Activated CD8-positive, alpha-beta memory T cell treated with anti-CD3 and anti-CD28 coated beads, Interleukin-2, amount 10 ng/mL, durations not matched to agents 7 days and 5 days (primary cell): ENCODE measurements at regions not wholly inside any gene's neighbourhood (a gene's known extent, or its start where the extent isn't known, plus 50 kb on each side); places are given as distances from the start of the nearest gene placed in this dataset.

Source experiments
- ATAC-seq: fragments of 150-1000 bp; cut with Tn5 transposase; one replicate; pipeline ENCODE4 v1.10.0; 2021; ENCODE audit warnings: moderate library complexity
- CTCF ChIA-PET: fragments of 350-600 bp; sonication (Branson Sonifier 250); formaldehyde crosslinking; loops from one replicate; lab custom pipeline; 2021; ENCODE audit warnings: antibody characterized with exemption; lab: Charles Lee
- DNase-seq: peaks from one replicate; pipeline ENCODE4 v3.0.0-alpha.2; 2020
- H3K27ac Mint-ChIP-seq: one replicate; pipeline ENCODE4 v1.8.0; 2021; ENCODE audit warnings: mild to moderate bottlenecking, mixed read lengths
- H3K27me3 Mint-ChIP-seq: one replicate; pipeline ENCODE4 v1.8.0; 2021; ENCODE audit warnings: mixed read lengths
- H3K36me3 Mint-ChIP-seq: one replicate; pipeline ENCODE4 v1.8.0; 2021; ENCODE audit warnings: mild to moderate bottlenecking, mixed read lengths
- H3K4me1 Mint-ChIP-seq: one replicate; pipeline ENCODE4 v1.8.0; 2021; ENCODE audit warnings: mixed read lengths
- H3K4me3 Mint-ChIP-seq: one replicate; pipeline ENCODE4 v1.8.0; 2021; ENCODE audit warnings: mild to moderate bottlenecking, moderate library complexity, mixed read lengths
- H3K9me3 Mint-ChIP-seq: one replicate; pipeline ENCODE4 v1.8.0; 2022; ENCODE audit warnings: low read depth, mixed read lengths

DNA sequence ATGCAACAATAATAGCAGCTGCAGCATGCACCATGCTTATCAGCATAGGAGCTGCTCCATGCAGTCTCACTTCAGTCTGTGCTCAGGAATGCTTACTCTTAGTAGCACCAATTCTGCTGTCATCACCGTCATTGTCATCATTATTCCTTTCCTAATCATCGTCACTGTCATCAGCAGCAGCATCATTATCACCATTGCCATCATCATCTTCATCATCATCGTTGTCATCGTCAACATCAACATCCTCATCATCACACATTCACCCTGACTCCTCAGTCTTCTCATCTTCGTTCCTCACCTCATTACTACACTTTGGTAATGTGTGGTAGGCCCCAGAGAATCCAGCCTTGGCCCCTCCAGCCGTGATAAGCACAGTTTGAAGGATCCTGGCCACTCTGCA, 545.0 kb downstream of the TNS3 start:
- H3K4me1 Mint-ChIP-seq = no peaks in the 10 kb centered on the region

GRCh38 chr7:47035522-47035921, 546.4 kb downstream of the TNS3 start:
- no peak overlapping the region for H3K4me3 Mint-ChIP-seq

More for the DNA sequence above, 545.0 kb downstream of the TNS3 start:
- ATAC-seq (no peak), DNase-seq (no peak)
- Mint-ChIP-seq H3K4me3 (no peak overlapping the region), H3K9me3 (peaks cover 4% of the 10 kb centered on the region), H3K27me3 (no peaks in the 10 kb centered on the region), H3K27ac (no peak overlapping the region), H3K36me3 (no peaks in the 10 kb centered on the region)
- CTCF ChIA-PET = no interaction called here

DNA sequence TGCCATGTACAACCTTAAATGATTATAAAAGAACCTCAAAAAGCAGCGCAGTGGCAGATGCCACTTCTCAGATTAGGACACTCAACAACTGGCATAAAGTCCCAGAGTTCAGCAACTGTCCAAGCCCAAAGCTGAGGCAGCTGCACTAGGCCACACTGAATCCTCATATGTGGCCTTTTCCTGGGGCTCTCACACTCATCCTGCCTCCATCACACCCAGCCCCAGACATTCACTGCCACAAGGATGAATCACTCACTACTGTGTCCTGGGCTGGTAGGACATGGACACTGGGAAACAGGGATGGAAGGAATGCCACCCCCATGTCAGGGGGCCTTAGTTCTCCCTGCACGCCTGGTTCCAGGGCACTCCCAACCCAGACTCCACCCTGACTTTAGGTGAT, 547.7 kb downstream of the TNS3 start:
- no peak for DNase-seq
- ATAC-seq = no peak
- Mint-ChIP-seq H3K4me1 (no peaks in the 10 kb centered on the region), H3K9me3 (peaks cover 4% of the 10 kb centered on the region), H3K4me3 (no peak overlapping the region), H3K27ac (no peak overlapping the region), H3K36me3 (no peaks in the 10 kb centered on the region), H3K27me3 (no peaks in the 10 kb centered on the region)
- CTCF ChIA-PET = no interaction called here

More at GRCh38 chr7:47035522-47035921, 546.4 kb downstream of the TNS3 start:
- DNase-seq (no peak), ATAC-seq (no peak)
- Mint-ChIP-seq H3K27ac (no peak overlapping the region), H3K4me1 (no peaks in the 10 kb centered on the region), H3K36me3 (no peaks in the 10 kb centered on the region), H3K27me3 (no peaks in the 10 kb centered on the region), H3K9me3 (peaks cover 4% of the 10 kb centered on the region)
- CTCF ChIA-PET = no interaction called here

DNA sequence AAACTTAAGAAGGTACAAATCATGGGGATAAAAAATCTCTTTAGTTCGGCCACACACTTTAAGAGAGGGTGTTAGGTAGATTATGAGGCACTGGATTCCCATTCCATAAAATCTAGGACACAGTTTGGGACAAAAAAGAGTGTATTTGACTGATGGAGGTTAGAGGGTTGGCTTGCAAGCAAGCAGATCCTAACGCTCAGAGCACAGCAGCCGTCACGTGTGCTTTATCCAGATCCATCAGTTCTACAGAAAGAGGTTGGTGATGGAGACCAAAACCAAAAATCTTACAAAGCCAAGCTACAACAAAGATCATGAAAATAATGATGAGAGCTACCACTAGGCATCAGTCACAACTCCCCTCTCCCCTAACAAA, 549.4 kb downstream of the TNS3 start:
- no peak for ATAC-seq

GRCh38 chr7:47031786-47032535, 550.0 kb downstream of the TNS3 start:
- Mint-ChIP-seq H3K4me3 (no peak overlapping the region), H3K4me1 (no peaks in the 10 kb centered on the region), H3K9me3 (peaks cover 1% of the 10 kb centered on the region), H3K27ac (no peak overlapping the region), H3K27me3 (no peaks in the 10 kb centered on the region), H3K36me3 (no peaks in the 10 kb centered on the region)
- ATAC-seq (no peak), DNase-seq (no peak)
- CTCF ChIA-PET = no interaction called here

More for the DNA sequence above, 549.4 kb downstream of the TNS3 start:
- H3K4me3 Mint-ChIP-seq = no peak overlapping the region
- H3K4me1 Mint-ChIP-seq = no peaks in the 10 kb centered on the region
- H3K27ac Mint-ChIP-seq = no peak overlapping the region
- no peaks in the 10 kb centered on the region for H3K27me3 Mint-ChIP-seq
- DNase-seq = no peak
- CTCF ChIA-PET = no interaction called here
- no peaks in the 10 kb centered on the region for H3K36me3 Mint-ChIP-seq
- peaks cover 1% of the 10 kb centered on the region for H3K9me3 Mint-ChIP-seq

GRCh38 chr7:47028284-47028683, 553.6 kb downstream of the TNS3 start:
- H3K27me3 Mint-ChIP-seq = no peaks in the 10 kb centered on the region
- no peaks in the 10 kb centered on the region for H3K9me3 Mint-ChIP-seq
- no peaks in the 10 kb centered on the region for H3K4me1 Mint-ChIP-seq
- H3K4me3 Mint-ChIP-seq = no peak overlapping the region
- DNase-seq (no peak), ATAC-seq (no peak)
- no peaks in the 10 kb centered on the region for H3K36me3 Mint-ChIP-seq
- CTCF ChIA-PET = no interaction called here
- H3K27ac Mint-ChIP-seq = no peak overlapping the region

DNA sequence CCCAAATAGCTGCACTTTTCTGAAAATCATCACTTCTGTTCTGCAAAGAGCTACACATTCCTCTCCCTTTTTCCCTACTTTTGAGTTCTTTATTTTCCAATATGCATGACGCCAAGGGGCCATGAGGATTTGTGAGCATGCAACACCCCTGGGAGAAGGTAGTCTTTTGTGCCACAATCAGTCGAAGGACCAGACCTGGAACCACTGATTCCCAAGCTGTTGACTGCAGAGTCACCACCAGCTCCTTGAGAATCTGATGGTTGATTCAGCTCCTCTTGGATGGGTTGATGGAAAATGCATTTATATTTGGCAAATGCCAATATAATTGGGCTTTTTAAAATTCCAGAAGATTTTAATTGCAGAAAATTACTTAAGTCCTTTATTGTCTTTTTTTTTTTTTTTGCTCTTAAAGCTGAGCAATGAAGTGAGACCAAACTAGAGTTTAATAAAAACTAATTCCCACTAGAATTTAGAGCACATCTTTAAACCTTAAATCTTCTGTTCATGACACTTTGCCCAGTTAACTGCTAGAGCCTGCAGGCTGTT, 554.1 kb downstream of the TNS3 start:
- no peaks in the 10 kb centered on the region for H3K9me3 Mint-ChIP-seq
- no peaks in the 10 kb centered on the region for H3K36me3 Mint-ChIP-seq
- no peak overlapping the region for H3K27ac Mint-ChIP-seq
- DNase-seq (no peak), ATAC-seq (no peak)
- H3K4me3 Mint-ChIP-seq = no peak overlapping the region
- CTCF ChIA-PET = no interaction called here
- H3K4me1 Mint-ChIP-seq = no peaks in the 10 kb centered on the region
- no peaks in the 10 kb centered on the region for H3K27me3 Mint-ChIP-seq

GRCh38 chr7:47026780-47027361, 555.0 kb downstream of the TNS3 start:
- Mint-ChIP-seq H3K9me3 (no peaks in the 10 kb centered on the region), H3K36me3 (no peaks in the 10 kb centered on the region), H3K27me3 (no peaks in the 10 kb centered on the region), H3K27ac (no peak overlapping the region), H3K4me1 (no peaks in the 10 kb centered on the region), H3K4me3 (no peak overlapping the region)
- CTCF ChIA-PET = no interaction called here
- DNase-seq = no peak
- no peak for ATAC-seq

- Mint-ChIP-seq H3K27ac (no peak overlapping the region), H3K36me3 (no peaks in the 10 kb centered on the region), H3K4me3 (no peak overlapping the region), H3K27me3 (no peaks in the 10 kb centered on the region), H3K9me3 (no peaks in the 10 kb centered on the region), H3K4me1 (no peaks in the 10 kb centered on the region)
- CTCF ChIA-PET = no interaction called here
- DNase-seq = no peak
- ATAC-seq = no peak
Observed at GRCh38 chr7:47024991-47025390, 556.9 kb downstream of the TNS3 start.

DNA sequence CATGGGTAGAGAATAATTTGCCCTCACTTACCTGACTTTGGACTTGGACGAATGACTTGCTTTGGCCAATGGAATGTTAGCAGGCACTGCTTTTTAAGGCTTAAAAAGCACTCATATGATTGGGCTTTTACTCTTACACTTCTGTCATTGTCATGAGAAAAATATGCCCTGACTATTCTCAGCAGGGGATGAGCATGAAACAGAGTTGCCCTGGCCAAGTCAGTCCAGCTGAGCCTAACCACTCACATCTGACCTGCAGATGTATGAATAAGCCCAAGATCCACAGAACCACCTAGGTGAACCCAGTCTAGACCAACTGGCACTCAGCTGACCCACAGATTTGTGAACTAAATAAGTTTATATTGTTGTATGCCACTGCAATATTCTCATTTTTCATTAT, 573.5 kb downstream of the TNS3 start:
- no peak overlapping the region for H3K27ac Mint-ChIP-seq
- ATAC-seq (no peak), DNase-seq (no peak)
- no peaks in the 10 kb centered on the region for H3K4me1 Mint-ChIP-seq
- no peaks in the 10 kb centered on the region for H3K36me3 Mint-ChIP-seq
- H3K9me3 Mint-ChIP-seq = peaks cover 9% of the 10 kb centered on the region
- H3K27me3 Mint-ChIP-seq = no peaks in the 10 kb centered on the region
- CTCF ChIA-PET = no interaction called here
- no peak overlapping the region for H3K4me3 Mint-ChIP-seq

DNA sequence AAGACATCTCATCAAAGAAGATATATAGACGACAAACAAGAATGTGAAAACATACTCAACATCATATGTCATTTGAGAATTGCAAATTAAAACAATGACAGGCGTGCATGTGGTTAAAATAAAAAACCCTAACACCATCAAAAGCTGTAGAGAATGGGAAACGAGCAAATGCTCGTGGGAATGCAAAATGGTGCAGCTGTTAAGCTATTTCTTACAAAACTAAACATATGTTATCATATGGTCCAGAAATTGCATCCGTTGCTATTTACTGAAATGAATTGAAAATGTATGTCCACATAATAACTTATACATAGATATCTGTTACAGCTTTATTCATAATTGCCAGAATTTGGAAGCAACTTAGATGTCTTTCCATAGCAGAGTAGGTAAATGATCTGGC, 574.4 kb downstream of the TNS3 start:
- Mint-ChIP-seq H3K36me3 (no peaks in the 10 kb centered on the region), H3K4me1 (no peaks in the 10 kb centered on the region), H3K9me3 (peaks cover 9% of the 10 kb centered on the region), H3K4me3 (no peak overlapping the region), H3K27me3 (no peaks in the 10 kb centered on the region), H3K27ac (no peak overlapping the region)
- CTCF ChIA-PET = no interaction called here
- DNase-seq (no peak), ATAC-seq (no peak)

DNA sequence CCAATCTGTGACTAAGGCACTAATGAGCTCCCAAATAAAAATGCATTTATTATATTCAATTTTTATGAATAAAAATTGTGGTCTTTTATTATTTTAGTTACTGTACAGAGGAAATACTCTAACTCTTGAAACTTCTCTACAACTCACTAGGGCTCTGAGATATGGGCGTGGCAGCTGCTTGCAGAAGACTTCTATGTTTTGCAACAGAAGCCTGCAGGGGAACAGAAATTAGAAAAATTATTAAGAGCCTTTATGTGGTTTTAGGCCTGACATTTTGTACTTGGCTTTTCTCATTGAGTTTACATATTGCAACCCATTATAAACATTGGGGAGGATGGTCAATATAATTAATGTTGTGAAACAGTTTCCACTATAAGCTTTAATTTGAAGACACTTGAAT, 581.4 kb downstream of the TNS3 start:
- Mint-ChIP-seq H3K27ac (no peak overlapping the region), H3K9me3 (peaks cover 2% of the 10 kb centered on the region), H3K36me3 (no peaks in the 10 kb centered on the region), H3K4me1 (no peaks in the 10 kb centered on the region), H3K4me3 (no peak overlapping the region), H3K27me3 (no peaks in the 10 kb centered on the region)
- ATAC-seq = no peak
- no peak for DNase-seq
- CTCF ChIA-PET = no interaction called here

- Mint-ChIP-seq H3K4me3 (no peak overlapping the region), H3K27ac (no peak overlapping the region), H3K4me1 (no peaks in the 10 kb centered on the region), H3K27me3 (no peaks in the 10 kb centered on the region), H3K9me3 (peaks cover 2% of the 10 kb centered on the region), H3K36me3 (no peaks in the 10 kb centered on the region)
- CTCF ChIA-PET = no interaction called here
- DNase-seq (no peak), ATAC-seq (no peak)
Observed at GRCh38 chr7:46999866-47000265, 582.0 kb downstream of the TNS3 start.

DNA sequence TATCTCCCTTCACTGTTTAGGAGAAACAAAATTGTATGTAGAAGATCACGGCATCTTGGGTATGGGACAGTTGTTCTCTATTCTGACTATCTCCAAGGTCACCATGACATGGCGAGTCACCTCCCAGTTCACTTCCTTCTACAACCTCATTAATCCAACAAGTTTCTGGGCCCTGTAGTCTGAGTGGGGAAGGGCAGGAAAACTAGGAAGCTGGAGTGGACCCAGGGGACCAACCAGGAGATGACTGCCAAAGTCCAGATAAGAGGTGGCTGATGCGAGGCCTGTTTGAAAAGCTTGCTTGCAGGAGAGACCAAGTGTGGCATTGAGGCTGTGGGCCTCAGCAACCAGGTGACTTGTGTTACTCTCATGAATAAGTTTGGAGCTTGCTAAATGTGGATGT, 584.9 kb downstream of the TNS3 start:
- CTCF ChIA-PET = no interaction called here
- H3K36me3 Mint-ChIP-seq = no peaks in the 10 kb centered on the region
- DNase-seq (no peak), ATAC-seq (no peak)
- no peaks in the 10 kb centered on the region for H3K4me1 Mint-ChIP-seq
- no peak overlapping the region for H3K27ac Mint-ChIP-seq
- no peak overlapping the region for H3K4me3 Mint-ChIP-seq
- no peaks in the 10 kb centered on the region for H3K9me3 Mint-ChIP-seq
- H3K27me3 Mint-ChIP-seq = no peaks in the 10 kb centered on the region
